Astrocyte (in vitro differentiated cells and primary cell): ENCODE measurements at regions not wholly inside any gene's neighbourhood (a gene's known extent, or its start where the extent isn't known, plus 50 kb on each side); places are given as distances from the start of the nearest gene placed in this dataset.

Source experiments
- DNase-seq: peaks from one replicate; pipeline ENCODE4 v3.0.0-alpha.2; 2010; ENCODE audit warnings: low read depth
- FAIRE-seq: peaks from 2 replicates; lab custom pipeline; 2011; peaks lifted over from hg19 to GRCh38; lab: Jason Lieb, UNC
- H2AFZ ChIP-seq: 2 replicates; pipeline ENCODE4 v1.6.0; 2012; ENCODE audit warnings: low read depth, low read length, inconsistent platforms
- H3K27ac ChIP-seq: 2 replicates; pipeline ENCODE4 v1.5.1; 2011; ENCODE audit warnings: low read depth, low read length, inconsistent platforms
- H3K27me3 ChIP-seq: 2 replicates; pipeline ENCODE4 v1.6.0; 2011; ENCODE audit warnings: low read length, inconsistent platforms; ENCODE audit not compliant: insufficient read depth
- H3K36me3 ChIP-seq: 2 replicates; pipeline ENCODE4 v1.5.1; 2011; ENCODE audit warnings: low read length, inconsistent platforms; ENCODE audit not compliant: insufficient read depth
- H3K4me1 ChIP-seq: 2 replicates; pipeline ENCODE4 v1.5.1; 2011; ENCODE audit warnings: low read length, inconsistent platforms; ENCODE audit not compliant: insufficient read depth
- H3K4me2 ChIP-seq: 2 replicates; pipeline ENCODE4 v1.6.0; 2012; ENCODE audit warnings: low read length, inconsistent platforms
- H3K4me3 ChIP-seq: 2 replicates; pipeline ENCODE4 v1.5.1; 2011; ENCODE audit warnings: low read depth, mild to moderate bottlenecking, low read length, inconsistent platforms; ENCODE audit not compliant: insufficient read depth
- H3K79me2 ChIP-seq: 2 replicates; pipeline ENCODE4 v1.6.0; 2012; ENCODE audit warnings: mild to moderate bottlenecking, low read length, inconsistent platforms; ENCODE audit not compliant: insufficient read depth
- H3K9ac ChIP-seq: 2 replicates; pipeline ENCODE4 v1.6.0; 2012; ENCODE audit warnings: mild to moderate bottlenecking, low read length, inconsistent platforms
- H3K9me3 ChIP-seq: 2 replicates; pipeline ENCODE4 v1.5.1; 2012; ENCODE audit warnings: low read depth, mild to moderate bottlenecking, low read length, inconsistent platforms; ENCODE audit not compliant: insufficient read depth
- H4K20me1 ChIP-seq: 2 replicates; pipeline ENCODE4 v1.6.0; 2012; ENCODE audit warnings: low read length, inconsistent platforms; ENCODE audit not compliant: insufficient read depth
- H3K27ac Mint-ChIP-seq: one replicate; pipeline ENCODE4 v1.8.0; 2021; ENCODE audit warnings: mild to moderate bottlenecking, mixed read lengths; ENCODE audit not compliant: unreplicated experiment
- H3K27me3 Mint-ChIP-seq: one replicate; pipeline ENCODE4 v1.8.0; 2021; ENCODE audit warnings: low read depth, mixed read lengths; ENCODE audit not compliant: unreplicated experiment
- H3K36me3 Mint-ChIP-seq: one replicate; pipeline ENCODE4 v1.8.0; 2021; ENCODE audit warnings: low read depth, mixed read lengths; ENCODE audit not compliant: unreplicated experiment
- H3K4me1 Mint-ChIP-seq: one replicate; pipeline ENCODE4 v1.8.0; 2021; ENCODE audit warnings: low read depth, mixed read lengths; ENCODE audit not compliant: unreplicated experiment
- H3K4me3 Mint-ChIP-seq: one replicate; pipeline ENCODE4 v1.8.0; 2021; ENCODE audit warnings: mild to moderate bottlenecking, moderate library complexity, mixed read lengths; ENCODE audit not compliant: unreplicated experiment
- H3K9me3 Mint-ChIP-seq: one replicate; pipeline ENCODE4 v1.8.0; 2021; ENCODE audit warnings: mild to moderate bottlenecking, mixed read lengths; ENCODE audit not compliant: unreplicated experiment
- CTCF ChIP-seq: IDR thresholded peaks from 2 replicates; pipeline ENCODE4 v1.5.1; 2011; ENCODE audit warnings: low read depth, mild to moderate bottlenecking, inconsistent platforms, low read length, moderate library complexity; ENCODE audit not compliant: insufficient read depth
- EZH2 ChIP-seq: IDR thresholded peaks from 2 replicates; pipeline ENCODE4 v1.6.1; 2012; ENCODE audit warnings: mild to moderate bottlenecking, low read length, inconsistent platforms; ENCODE audit not compliant: insufficient read depth

DNA sequence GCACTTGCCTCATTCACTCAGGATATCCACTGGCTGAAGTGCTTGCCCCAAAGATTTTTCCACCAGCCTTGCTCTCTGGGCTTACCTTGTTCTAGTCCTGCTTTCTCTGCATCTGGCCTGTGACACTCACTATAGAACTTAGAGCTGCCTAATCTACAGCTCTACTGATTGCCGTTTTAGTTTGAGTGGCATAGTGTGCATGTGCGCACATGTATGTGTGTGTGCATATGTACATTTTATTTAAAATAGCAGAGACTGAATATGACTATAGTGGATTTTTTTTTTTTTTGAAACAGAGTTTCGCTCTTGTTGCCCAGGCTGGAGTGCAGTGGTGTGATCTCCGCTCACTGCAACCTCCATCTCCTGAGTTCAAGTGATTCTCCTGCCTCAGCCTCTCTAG is 92.0 kb upstream of the CCDC190 start:
- H3K4me3 ChIP-seq: no peak overlapping the region

DNA sequence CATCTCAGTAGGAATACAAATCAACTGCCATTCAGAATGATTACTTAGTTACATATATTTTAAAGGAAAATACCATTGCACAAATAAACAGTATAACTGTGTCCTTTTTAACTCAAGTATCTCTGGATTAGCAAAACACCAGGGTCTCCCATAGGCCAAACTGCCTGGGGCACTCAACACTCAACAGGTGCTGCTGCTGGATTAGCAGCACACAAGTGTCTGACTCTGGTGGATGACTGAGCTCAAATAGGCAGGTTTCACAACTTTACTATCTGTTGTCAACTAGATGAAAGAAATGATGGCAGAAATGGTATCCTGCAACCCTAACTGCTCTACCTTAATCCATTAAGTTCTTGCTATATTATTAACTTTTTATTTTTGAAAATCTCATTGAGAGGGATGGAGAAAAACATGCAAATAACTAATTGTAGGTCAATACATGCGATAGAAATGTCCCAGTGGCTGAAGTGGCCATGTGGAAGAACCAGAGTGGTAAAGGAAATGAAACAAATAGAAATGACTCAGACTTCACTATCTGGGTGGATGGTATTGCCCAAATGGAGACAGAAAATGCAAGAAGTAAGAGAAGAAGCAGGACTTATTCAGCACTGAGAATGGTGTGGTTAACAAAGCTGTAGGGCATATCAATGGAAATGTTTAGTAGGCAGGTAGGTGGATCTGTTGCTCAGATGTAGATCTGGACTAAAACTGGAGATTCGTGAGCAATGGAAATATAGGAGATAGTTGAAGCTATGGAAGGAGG is 90.8 kb upstream of the CCDC190 start:
- FAIRE-seq (no peak), DNase-seq (no peak)
- H3K4me1 Mint-ChIP-seq: peaks cover 3% of the 10 kb centered on the region
- H3K9me3 Mint-ChIP-seq: no peaks in the 10 kb centered on the region
- no peaks in the 10 kb centered on the region for H4K20me1 ChIP-seq
- H3K79me2 ChIP-seq: no peaks in the 10 kb centered on the region
- TF ChIP-seq EZH2 (no peak), CTCF (no peak)
- no peak overlapping the region for H3K27ac Mint-ChIP-seq
- H3K27me3 Mint-ChIP-seq: no peaks in the 10 kb centered on the region
- H3K4me1 ChIP-seq: peaks cover 1% of the 10 kb centered on the region
- H3K27me3 ChIP-seq: no peaks in the 10 kb centered on the region
- no peaks in the 10 kb centered on the region for H3K36me3 Mint-ChIP-seq
- no peak overlapping the region for H3K4me3 Mint-ChIP-seq
- H3K9ac ChIP-seq: no peak overlapping the region
- no peak overlapping the region for H3K4me2 ChIP-seq
- H2AFZ ChIP-seq: no peak overlapping the region
- H3K36me3 ChIP-seq: no peaks in the 10 kb centered on the region
- no peaks in the 10 kb centered on the region for H3K9me3 ChIP-seq
- no peak overlapping the region for H3K27ac ChIP-seq
- no peak overlapping the region for H3K4me3 ChIP-seq

More for the DNA sequence above, 92.0 kb upstream of the CCDC190 start:
- H3K4me1 Mint-ChIP-seq: peaks cover 9% of the 10 kb centered on the region
- Histone ChIP-seq H3K36me3 (no peaks in the 10 kb centered on the region), H4K20me1 (no peaks in the 10 kb centered on the region), H3K27me3 (no peaks in the 10 kb centered on the region), H2AFZ (no peak overlapping the region), H3K4me2 (no peak overlapping the region), H3K4me1 (peaks cover 7% of the 10 kb centered on the region), H3K9ac (no peak overlapping the region), H3K9me3 (no peaks in the 10 kb centered on the region), H3K27ac (no peak overlapping the region), H3K79me2 (no peaks in the 10 kb centered on the region)
- no peak for FAIRE-seq
- H3K9me3 Mint-ChIP-seq: no peaks in the 10 kb centered on the region
- H3K27ac Mint-ChIP-seq: no peak overlapping the region
- H3K36me3 Mint-ChIP-seq: no peaks in the 10 kb centered on the region
- no peaks in the 10 kb centered on the region for H3K27me3 Mint-ChIP-seq
- no peak overlapping the region for H3K4me3 Mint-ChIP-seq
- no peak for DNase-seq
- TF ChIP-seq EZH2 (no peak), CTCF (no peak)

DNA sequence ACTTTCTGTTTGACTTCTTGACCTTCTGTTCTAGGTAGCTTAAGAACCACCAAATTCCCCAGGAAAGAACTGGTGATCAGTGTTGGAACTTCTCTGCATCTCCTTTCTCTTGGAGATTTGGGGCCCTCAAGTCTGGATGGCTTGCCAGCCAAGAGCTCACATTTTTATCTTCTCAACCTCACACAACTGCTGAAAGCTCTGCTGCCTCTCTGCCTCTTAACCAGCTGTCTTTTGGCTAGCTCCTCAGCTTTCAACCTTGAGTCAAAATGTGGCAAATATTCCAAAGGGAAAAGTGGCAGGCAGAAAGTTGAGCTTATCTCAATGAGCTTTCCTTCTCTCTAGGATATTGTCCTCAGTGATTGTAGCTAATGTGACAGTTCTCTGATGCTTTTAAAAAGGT is 89.2 kb upstream of the CCDC190 start:
- Histone ChIP-seq H3K27me3 (no peaks in the 10 kb centered on the region), H3K9ac (no peak overlapping the region), H4K20me1 (no peaks in the 10 kb centered on the region), H3K9me3 (no peaks in the 10 kb centered on the region), H3K36me3 (no peaks in the 10 kb centered on the region), H2AFZ (no peak overlapping the region), H3K27ac (no peak overlapping the region), H3K79me2 (no peaks in the 10 kb centered on the region), H3K4me2 (no peak overlapping the region), H3K4me1 (no peaks in the 10 kb centered on the region), H3K4me3 (no peak overlapping the region)
- Mint-ChIP-seq H3K36me3 (no peaks in the 10 kb centered on the region), H3K27ac (no peak overlapping the region), H3K9me3 (no peaks in the 10 kb centered on the region), H3K4me1 (peaks cover 2% of the 10 kb centered on the region), H3K27me3 (no peaks in the 10 kb centered on the region), H3K4me3 (no peak overlapping the region)
- FAIRE-seq (no peak), DNase-seq (no peak)
- no peak for TF ChIP-seq CTCF
- TF ChIP-seq EZH2: no peak
